ENCODE measurements at regions not wholly inside any gene's neighbourhood (a gene's known extent, or its start where the extent isn't known, plus 50 kb on each side); places are given as distances from the start of the nearest gene placed in this dataset.

GRCh38 chr5:8691221-8691620 is 822.3 kb downstream of the MTRR start (continued):
- TF ChIP-seq ZBTB11 (CRISPR knock-in tag; IDR thresholded peaks at IDR 0.05) (no peak), JUNB (IDR thresholded peaks at IDR 0.05) (no peak), BACH1 (IDR thresholded peaks at IDR 0.05; ENCODE audit: borderline replicate concordance) (no peak), IRF4 (IDR thresholded peaks at IDR 0.05; ENCODE audit: low read depth, low read length) (no peak), ZZZ3 (IDR thresholded peaks at IDR 0.05; ENCODE audit: control insufficient read depth, insufficient read length, low read depth) (no peak), CEBPB (IDR thresholded peaks at IDR 0.05; ENCODE audit: borderline replicate concordance in 1 of 2, low read depth in 2 of 2, low read length in 2 of 2) (no peak), CREM (IDR thresholded peaks at IDR 0.05; ENCODE audit: low read depth) (no peak), PAX5 (IDR thresholded peaks at IDR 0.05; ENCODE audit: borderline replicate concordance, low read depth, low read length) (no peak)
- TF ChIP-seq, protein P1, sequence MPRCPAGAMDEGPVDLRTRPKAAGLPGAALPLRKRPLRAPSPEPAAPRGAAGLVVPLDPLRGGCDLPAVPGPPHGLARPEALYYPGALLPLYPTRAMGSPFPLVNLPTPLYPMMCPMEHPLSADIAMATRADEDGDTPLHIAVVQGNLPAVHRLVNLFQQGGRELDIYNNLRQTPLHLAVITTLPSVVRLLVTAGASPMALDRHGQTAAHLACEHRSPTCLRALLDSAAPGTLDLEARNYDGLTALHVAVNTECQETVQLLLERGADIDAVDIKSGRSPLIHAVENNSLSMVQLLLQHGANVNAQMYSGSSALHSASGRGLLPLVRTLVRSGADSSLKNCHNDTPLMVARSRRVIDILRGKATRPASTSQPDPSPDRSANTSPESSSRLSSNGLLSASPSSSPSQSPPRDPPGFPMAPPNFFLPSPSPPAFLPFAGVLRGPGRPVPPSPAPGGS (IDR thresholded peaks at IDR 0.05; ENCODE audit: borderline replicate concordance, insufficient read depth, low read depth, low read length, poor library complexity, severe bottlenecking) = no peak

Data from GM12878 (cell line).